ENCODE measurements at regions not wholly inside any gene's neighbourhood (a gene's known extent, or its start where the extent isn't known, plus 50 kb on each side); places are given as distances from the start of the nearest gene placed in this dataset.
"Not testable (repeated sequence)": the region's sequence is repeated elsewhere in the genome, so short reads cannot be mapped to it uniquely, and the experiment has no call there.

DNA sequence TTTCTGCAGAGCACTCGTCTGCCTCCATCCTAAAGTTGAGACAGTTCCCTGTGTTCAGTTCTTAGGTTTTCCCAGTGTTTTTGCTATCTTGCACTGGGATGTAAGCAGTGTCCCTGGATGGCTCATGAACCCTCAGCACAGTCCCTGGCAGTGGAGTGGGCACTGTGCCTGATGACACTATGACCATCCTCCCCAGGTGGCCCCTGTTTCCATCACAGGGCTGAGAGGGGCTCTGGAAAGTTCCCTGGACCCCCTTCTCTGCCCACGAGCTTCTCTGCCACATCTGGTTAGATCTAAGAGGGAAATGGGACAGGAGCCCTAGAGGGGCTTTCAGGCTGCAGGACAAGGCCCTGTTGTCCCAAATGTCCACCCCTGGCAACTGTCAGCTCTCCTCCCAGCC is 249.8 kb upstream of the SFSWAP start:
- Histone ChIP-seq H3K4me3 (ENCODE audit: low read depth, low read length) (no peak overlapping the region), H3K36me3 (ENCODE audit: control insufficient read depth, insufficient read depth, low read length) (no peaks in the 10 kb centered on the region), H3K27me3 (ENCODE audit: control insufficient read depth, insufficient read depth, low read length) (no peaks in the 10 kb centered on the region)
- no peak for DNase-seq (ENCODE audit: low read depth)
- TF ChIP-seq, protein P1, sequence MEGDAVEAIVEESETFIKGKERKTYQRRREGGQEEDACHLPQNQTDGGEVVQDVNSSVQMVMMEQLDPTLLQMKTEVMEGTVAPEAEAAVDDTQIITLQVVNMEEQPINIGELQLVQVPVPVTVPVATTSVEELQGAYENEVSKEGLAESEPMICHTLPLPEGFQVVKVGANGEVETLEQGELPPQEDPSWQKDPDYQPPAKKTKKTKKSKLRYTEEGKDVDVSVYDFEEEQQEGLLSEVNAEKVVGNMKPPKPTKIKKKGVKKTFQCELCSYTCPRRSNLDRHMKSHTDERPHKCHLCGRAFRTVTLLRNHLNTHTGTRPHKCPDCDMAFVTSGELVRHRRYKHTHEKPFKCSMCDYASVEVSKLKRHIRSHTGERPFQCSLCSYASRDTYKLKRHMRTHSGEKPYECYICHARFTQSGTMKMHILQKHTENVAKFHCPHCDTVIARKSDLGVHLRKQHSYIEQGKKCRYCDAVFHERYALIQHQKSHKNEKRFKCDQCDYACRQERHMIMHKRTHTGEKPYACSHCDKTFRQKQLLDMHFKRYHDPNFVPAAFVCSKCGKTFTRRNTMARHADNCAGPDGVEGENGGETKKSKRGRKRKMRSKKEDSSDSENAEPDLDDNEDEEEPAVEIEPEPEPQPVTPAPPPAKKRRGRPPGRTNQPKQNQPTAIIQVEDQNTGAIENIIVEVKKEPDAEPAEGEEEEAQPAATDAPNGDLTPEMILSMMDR (IDR thresholded peaks at IDR 0.05; ENCODE audit: insufficient read depth, low read length, poor library complexity, severe bottlenecking) = no peak

DNA sequence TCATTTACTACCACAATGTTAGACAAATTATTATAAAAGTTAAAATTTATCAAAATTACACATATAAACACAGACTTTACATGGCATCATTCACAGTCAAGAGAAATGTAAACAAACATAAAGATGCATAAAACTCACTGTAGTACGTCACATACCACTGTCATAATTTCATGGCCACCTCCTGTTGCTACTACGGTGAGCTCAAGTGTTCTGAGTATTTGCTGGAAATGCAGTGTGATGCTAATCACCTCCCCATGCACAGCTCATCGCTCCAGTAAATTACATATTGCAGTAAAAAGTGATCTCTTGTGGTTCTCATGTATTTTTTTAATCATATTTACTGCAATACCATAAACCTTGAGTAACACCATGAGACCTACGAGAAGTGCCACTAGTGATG is 247.7 kb upstream of the SFSWAP start:
- DNase-seq (ENCODE audit: low read depth) = no peak
- Histone ChIP-seq H3K36me3 (ENCODE audit: control insufficient read depth, insufficient read depth, low read length) (no peaks in the 10 kb centered on the region), H3K27me3 (ENCODE audit: control insufficient read depth, insufficient read depth, low read length) (no peaks in the 10 kb centered on the region), H3K4me3 (ENCODE audit: low read depth, low read length) (no peak overlapping the region)
- TF ChIP-seq, protein P1 (IDR thresholded peaks at IDR 0.05; ENCODE audit: insufficient read depth, low read length, poor library complexity, severe bottlenecking) = no peak

DNA sequence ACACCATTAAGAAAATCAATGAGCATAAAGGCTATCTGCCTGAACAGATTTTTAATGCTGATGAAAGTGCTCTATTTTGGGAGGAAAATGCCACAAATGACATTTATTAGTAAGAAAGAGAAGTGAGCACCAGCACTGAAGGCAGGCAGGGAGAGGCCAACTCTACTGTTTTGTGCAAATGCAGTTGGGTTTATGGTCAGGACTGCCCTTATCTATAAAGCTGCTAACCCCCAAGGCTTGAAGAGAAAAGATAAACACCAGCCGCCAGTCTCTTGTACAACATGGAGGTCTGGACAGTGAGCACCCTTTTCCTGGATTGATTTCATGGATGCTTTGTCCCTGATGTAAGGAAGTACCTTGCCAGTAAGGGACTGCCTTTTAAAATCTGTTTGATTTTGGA is 246.8 kb upstream of the SFSWAP start:
- TF ChIP-seq, protein P1 (IDR thresholded peaks at IDR 0.05; ENCODE audit: insufficient read depth, low read length, poor library complexity, severe bottlenecking) = no peak
- no peak for DNase-seq (ENCODE audit: low read depth)
- Histone ChIP-seq H3K36me3 (ENCODE audit: control insufficient read depth, insufficient read depth, low read length) (no peaks in the 10 kb centered on the region), H3K4me3 (ENCODE audit: low read depth, low read length) (no peak overlapping the region), H3K27me3 (ENCODE audit: control insufficient read depth, insufficient read depth, low read length) (no peaks in the 10 kb centered on the region)

DNA sequence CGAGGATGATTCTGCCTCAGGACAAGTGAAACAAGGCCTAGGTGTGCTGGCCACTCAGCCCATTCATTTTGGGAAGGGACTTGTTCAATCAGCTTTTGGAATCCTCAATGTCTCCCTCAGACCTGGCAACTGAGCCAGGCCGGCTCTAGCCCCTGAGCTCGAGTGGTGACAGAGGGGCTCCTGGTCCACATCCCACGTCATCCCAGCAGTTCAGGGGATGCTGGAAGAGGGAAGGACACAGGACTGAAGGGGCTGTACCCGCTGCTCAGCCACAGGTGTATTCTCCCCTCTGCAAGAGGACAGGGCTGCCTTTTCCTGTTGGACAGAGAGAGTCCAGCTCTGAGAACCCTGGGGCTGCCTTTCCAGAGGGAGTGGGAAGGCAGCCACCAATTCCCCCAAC is 244.6 kb upstream of the SFSWAP start:
- Histone ChIP-seq H3K4me3 (ENCODE audit: low read depth, low read length) (no peak overlapping the region), H3K27me3 (ENCODE audit: control insufficient read depth, insufficient read depth, low read length) (no peaks in the 10 kb centered on the region), H3K36me3 (ENCODE audit: control insufficient read depth, insufficient read depth, low read length) (no peaks in the 10 kb centered on the region)
- DNase-seq (ENCODE audit: low read depth) = no peak
- TF ChIP-seq, protein P1 (IDR thresholded peaks at IDR 0.05; ENCODE audit: insufficient read depth, low read length, poor library complexity, severe bottlenecking) = no peak

DNA sequence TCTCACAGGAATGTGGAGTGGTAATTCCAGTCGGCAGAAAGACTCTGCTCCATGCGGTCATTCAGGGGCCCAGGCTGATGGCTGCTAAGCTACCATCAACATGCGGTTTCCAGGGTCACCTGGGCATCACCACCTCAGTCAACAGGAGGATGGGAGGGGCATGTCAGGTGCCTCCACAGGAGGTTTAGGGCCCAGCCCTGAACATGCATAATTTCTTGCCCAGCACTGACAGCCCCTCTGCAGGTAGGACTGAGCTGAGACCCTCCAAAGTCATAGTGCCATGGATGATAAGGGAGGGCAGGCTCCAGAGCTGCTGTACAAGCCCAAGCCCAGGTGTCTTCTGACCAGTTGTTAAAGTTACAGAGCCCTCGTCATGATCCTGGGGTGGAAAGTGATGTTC is 244.0 kb upstream of the SFSWAP start:
- no peaks in the 10 kb centered on the region for H3K36me3 ChIP-seq (ENCODE audit: control insufficient read depth, insufficient read depth, low read length)
- no peaks in the 10 kb centered on the region for H3K27me3 ChIP-seq (ENCODE audit: control insufficient read depth, insufficient read depth, low read length)
- H3K4me3 ChIP-seq (ENCODE audit: low read depth, low read length) = no peak overlapping the region
- DNase-seq (ENCODE audit: low read depth) = no peak
- TF ChIP-seq, protein P1 (IDR thresholded peaks at IDR 0.05; ENCODE audit: insufficient read depth, low read length, poor library complexity, severe bottlenecking) = no peak

DNA sequence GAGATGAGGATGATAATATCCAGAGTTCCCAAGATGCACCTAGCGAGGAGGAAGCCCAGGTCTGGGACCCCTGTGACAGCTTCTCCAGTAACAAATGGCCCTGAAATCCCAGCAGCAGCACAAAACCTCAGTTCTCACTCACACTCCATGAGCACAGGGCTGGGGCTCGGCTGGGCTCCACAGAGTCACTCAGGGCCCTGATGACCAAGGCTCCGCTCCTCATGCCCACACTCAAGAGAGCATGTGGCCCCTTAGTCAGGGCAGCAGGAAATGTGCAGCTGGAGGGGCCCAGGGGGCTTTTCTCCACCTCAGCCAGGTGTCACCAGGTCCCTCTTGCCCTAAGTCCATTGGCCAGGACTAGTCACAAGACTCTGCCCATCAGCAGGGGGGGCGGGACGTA is 242.7 kb upstream of the SFSWAP start:
- no peaks in the 10 kb centered on the region for H3K27me3 ChIP-seq (ENCODE audit: control insufficient read depth, insufficient read depth, low read length)
- no peaks in the 10 kb centered on the region for H3K36me3 ChIP-seq (ENCODE audit: control insufficient read depth, insufficient read depth, low read length)
- H3K4me3 ChIP-seq (ENCODE audit: low read depth, low read length) = no peak overlapping the region
- TF ChIP-seq, protein P1 (IDR thresholded peaks at IDR 0.05; ENCODE audit: insufficient read depth, low read length, poor library complexity, severe bottlenecking) = no peak
- no peak for DNase-seq (ENCODE audit: low read depth)

DNA sequence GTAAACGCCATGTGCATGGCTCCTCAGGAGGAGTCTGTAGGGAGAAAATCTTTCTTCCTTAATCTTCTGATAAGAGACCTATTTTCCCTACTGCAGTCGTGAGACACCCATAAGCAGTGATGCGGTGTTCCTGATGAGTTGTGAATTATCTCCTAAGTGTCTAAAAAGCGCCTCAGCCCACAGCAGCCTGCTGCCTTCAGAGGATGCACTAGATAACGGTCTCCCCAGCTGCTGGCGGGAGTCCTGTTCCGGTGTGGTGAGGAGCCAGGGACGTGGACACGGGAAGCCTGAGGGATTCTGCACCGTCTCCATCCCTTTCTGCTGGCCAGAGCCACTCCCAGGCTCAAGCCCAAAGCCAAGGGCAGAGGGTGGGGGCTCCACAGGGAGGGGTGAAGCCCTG is 240.9 kb upstream of the SFSWAP start:
- H3K27me3 ChIP-seq (ENCODE audit: control insufficient read depth, insufficient read depth, low read length); H3K36me3 ChIP-seq (ENCODE audit: control insufficient read depth, insufficient read depth, low read length); DNase-seq (ENCODE audit: low read depth); H3K4me3 ChIP-seq (ENCODE audit: low read depth, low read length): not testable (repeated sequence)
